A673 (cell line): ENCODE measurements at regions not wholly inside any gene's neighbourhood (a gene's known extent, or its start where the extent isn't known, plus 50 kb on each side); places are given as distances from the start of the nearest gene placed in this dataset.

Experiments
- CTCF ChIP-seq: fragments of 300-800, 200-600 bp; sonication (generic); conservative IDR thresholded peaks from 2 replicates; pipeline ENCODE4 v1.5.1; 2017; ENCODE audit warnings: low read depth, mild to moderate bottlenecking, antibody characterized with exemption, low read length, moderate library complexity, mixed read lengths
- EZH2 ChIP-seq: fragments of 200-600 bp; sonication (generic); IDR thresholded peaks from 2 replicates; pipeline ENCODE4 v1.6.1; 2017; ENCODE audit warnings: borderline replicate concordance, low read depth, mild to moderate bottlenecking, mixed read lengths, antibody characterized with exemption, low read length; ENCODE audit not compliant: poor library complexity, severe bottlenecking

GRCh38 chr5:61673007-61673735 is 341.1 kb downstream of the ZSWIM6 start:
- TF ChIP-seq EZH2 (no peak), CTCF (no peak)
